D721Med (cell line): ENCODE measurements at regions not wholly inside any gene's neighbourhood (a gene's known extent, or its start where the extent isn't known, plus 50 kb on each side); places are given as distances from the start of the nearest gene placed in this dataset.

Experiments used
- DNase-seq: peaks from one replicate; pipeline ENCODE4 v3.0.0; 2011; ENCODE audit warnings: low spot score; ENCODE audit not compliant: insufficient read length
- FAIRE-seq: peaks from 2 replicates; lab custom pipeline; 2011; peaks lifted over from hg19 to GRCh38; lab: Jason Lieb, UNC
- TF ChIP-seq, protein P1 (sequence below): IDR thresholded peaks from 2 replicates; pipeline ENCODE4 v1.5.1; 2012; ENCODE audit warnings: mild to moderate bottlenecking, control low read depth; ENCODE audit not compliant: insufficient read depth; ENCODE audit errors: missing control alignments

GRCh38 chr13:47639738-47640447 is 361.2 kb downstream of the SUCLA2 start:
- FAIRE-seq (no peak), DNase-seq (no peak)
- TF ChIP-seq, protein P1, sequence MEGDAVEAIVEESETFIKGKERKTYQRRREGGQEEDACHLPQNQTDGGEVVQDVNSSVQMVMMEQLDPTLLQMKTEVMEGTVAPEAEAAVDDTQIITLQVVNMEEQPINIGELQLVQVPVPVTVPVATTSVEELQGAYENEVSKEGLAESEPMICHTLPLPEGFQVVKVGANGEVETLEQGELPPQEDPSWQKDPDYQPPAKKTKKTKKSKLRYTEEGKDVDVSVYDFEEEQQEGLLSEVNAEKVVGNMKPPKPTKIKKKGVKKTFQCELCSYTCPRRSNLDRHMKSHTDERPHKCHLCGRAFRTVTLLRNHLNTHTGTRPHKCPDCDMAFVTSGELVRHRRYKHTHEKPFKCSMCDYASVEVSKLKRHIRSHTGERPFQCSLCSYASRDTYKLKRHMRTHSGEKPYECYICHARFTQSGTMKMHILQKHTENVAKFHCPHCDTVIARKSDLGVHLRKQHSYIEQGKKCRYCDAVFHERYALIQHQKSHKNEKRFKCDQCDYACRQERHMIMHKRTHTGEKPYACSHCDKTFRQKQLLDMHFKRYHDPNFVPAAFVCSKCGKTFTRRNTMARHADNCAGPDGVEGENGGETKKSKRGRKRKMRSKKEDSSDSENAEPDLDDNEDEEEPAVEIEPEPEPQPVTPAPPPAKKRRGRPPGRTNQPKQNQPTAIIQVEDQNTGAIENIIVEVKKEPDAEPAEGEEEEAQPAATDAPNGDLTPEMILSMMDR = no peak

- TF ChIP-seq, protein P1 = no peak
- FAIRE-seq = no peak
These were observed 362.4 kb downstream of the SUCLA2 start for GRCh38 chr13:47638627-47639026.

DNA sequence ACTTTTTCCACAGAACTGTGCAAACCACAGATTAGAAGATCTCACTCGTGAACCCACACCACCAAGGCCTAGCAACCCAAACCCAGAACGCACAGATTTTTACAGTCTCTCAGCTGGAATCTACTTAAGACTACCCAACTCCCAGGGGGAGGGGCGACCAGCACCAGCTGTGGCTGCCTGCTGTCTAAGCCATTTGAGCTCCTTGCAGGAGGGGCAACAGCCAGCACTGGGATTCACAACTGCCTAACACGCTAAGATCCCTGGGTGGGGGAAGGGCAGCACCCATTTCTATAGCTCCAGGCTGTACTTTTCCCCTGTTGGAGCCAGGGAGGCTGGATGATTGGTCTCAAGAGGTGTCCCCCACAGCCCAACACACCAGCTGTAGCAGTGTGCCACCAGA is 368.8 kb downstream of the SUCLA2 start:
- FAIRE-seq = no peak

More at GRCh38 chr13:47638627-47639026, 362.4 kb downstream of the SUCLA2 start:
- DNase-seq = no peak

GRCh38 chr13:47628666-47629065 is 372.4 kb downstream of the SUCLA2 start:
- FAIRE-seq (no peak), DNase-seq (no peak)
- TF ChIP-seq, protein P1 = no peak

More for the DNA sequence above, 368.8 kb downstream of the SUCLA2 start:
- TF ChIP-seq, protein P1 = no peak
- DNase-seq = no peak

GRCh38 chr13:47623862-47624261 is 377.2 kb downstream of the SUCLA2 start:
- FAIRE-seq (no peak), DNase-seq (no peak)
- TF ChIP-seq, protein P1 = no peak

DNA sequence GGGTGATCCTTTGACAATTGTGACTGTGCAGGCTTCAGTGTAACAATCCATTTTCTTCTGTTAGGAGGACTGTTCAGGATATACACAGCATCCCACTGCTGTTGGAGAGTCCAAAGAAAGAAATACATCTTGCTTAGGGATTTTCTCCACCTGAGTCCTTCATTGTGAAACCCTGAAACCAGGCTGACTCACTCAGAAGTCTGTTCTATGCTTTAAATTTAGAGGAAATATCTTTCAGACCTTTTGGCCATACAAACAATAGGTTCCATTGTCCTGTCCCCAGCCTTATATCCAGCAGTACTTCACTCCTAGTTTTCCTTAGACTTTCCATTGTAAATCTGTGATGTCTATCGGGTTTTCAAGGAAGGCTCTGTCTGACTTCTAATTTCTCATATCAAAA is 379.1 kb downstream of the SUCLA2 start:
- DNase-seq (no peak), FAIRE-seq (no peak)
- TF ChIP-seq, protein P1 = no peak

GRCh38 chr13:47611664-47612288 is 389.3 kb downstream of the SUCLA2 start:
- TF ChIP-seq, protein P1 = no peak
- DNase-seq (no peak), FAIRE-seq (no peak)
